PC-9 (cell line): ENCODE measurements at regions not wholly inside any gene's neighbourhood (a gene's known extent, or its start where the extent isn't known, plus 50 kb on each side); places are given as distances from the start of the nearest gene placed in this dataset.

Experiments used
- EZH2 ChIP-seq: fragments of 200-600 bp; sonication (generic); IDR thresholded peaks from 2 replicates; pipeline ENCODE4 v1.8.0; 2017; ENCODE audit warnings: antibody characterized with exemption, low read depth
- TF ChIP-seq, protein P1 (sequence below): fragments of 200-600 bp; sonication (generic); conservative IDR thresholded peaks from 2 replicates; pipeline ENCODE4 v1.6.1; 2017; ENCODE audit warnings: mixed run types, antibody characterized with exemption, mild to moderate bottlenecking, moderate library complexity

DNA sequence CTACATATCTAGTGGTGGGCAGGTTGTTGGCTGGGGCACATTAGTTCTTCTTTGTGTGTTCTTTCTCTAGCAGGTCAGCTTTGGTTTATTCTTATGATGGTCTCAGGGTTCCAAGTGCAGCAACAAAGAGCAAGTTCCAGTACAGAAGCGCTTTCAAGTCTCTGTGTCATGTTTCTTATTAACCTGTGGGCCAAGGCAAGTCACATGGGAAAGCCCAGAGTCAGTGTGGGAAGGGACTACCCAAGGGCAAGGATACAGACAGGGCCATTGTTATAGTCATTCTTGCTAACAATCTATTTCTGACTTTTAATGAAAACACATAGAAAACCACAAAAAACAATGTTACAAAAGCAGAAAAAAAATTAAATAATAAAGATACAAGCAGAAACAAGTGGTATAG, 754.6 kb downstream of the TBC1D22A start:
- TF ChIP-seq, protein P1, sequence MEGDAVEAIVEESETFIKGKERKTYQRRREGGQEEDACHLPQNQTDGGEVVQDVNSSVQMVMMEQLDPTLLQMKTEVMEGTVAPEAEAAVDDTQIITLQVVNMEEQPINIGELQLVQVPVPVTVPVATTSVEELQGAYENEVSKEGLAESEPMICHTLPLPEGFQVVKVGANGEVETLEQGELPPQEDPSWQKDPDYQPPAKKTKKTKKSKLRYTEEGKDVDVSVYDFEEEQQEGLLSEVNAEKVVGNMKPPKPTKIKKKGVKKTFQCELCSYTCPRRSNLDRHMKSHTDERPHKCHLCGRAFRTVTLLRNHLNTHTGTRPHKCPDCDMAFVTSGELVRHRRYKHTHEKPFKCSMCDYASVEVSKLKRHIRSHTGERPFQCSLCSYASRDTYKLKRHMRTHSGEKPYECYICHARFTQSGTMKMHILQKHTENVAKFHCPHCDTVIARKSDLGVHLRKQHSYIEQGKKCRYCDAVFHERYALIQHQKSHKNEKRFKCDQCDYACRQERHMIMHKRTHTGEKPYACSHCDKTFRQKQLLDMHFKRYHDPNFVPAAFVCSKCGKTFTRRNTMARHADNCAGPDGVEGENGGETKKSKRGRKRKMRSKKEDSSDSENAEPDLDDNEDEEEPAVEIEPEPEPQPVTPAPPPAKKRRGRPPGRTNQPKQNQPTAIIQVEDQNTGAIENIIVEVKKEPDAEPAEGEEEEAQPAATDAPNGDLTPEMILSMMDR, result no peak
- TF ChIP-seq EZH2, result no peak
